H1 (cell line): ENCODE measurements at regions not wholly inside any gene's neighbourhood (a gene's known extent, or its start where the extent isn't known, plus 50 kb on each side); places are given as distances from the start of the nearest gene placed in this dataset.

ENCODE experiments used
- CTCF ChIA-PET: fragments of 300-600 bp; sonication (Branson Sonifier 250); formaldehyde crosslinking; loops from one replicate; lab custom pipeline; 2021; ENCODE audit not compliant: partially characterized antibody; lab: Charles Lee
- POLR2A ChIA-PET: fragments of 300-600 bp; sonication (Branson Sonifier 250); formaldehyde crosslinking; loops from one replicate; lab custom pipeline; 2021; ENCODE audit warnings: inconsistent platforms; ENCODE audit not compliant: partially characterized antibody; lab: Charles Lee
- DNase-seq, 2 experiments: peaks; one replicate each; pipeline versions ENCODE4 v3.0.0 to v3.0.0-alpha.2; 2010 to 2022; ENCODE audit warnings: low spot score in 2 of 2, low read depth in 1 of 2, mixed read lengths in 1 of 2
- FAIRE-seq: peaks from 2 replicates; lab custom pipeline; 2011; peaks lifted over from hg19 to GRCh38; lab: Jason Lieb, UNC
- H2AFZ ChIP-seq: 2 replicates; pipeline ENCODE4 v1.8.1; 2012; ENCODE audit warnings: low read length, inconsistent platforms
- H2AK5ac ChIP-seq: 2 replicates; pipeline ENCODE4 v1.6.1; 2013; ENCODE audit warnings: low read depth, low read length
- H2BK120ac ChIP-seq: replicated peaks from 2 replicates; pipeline ENCODE3; 2013; ENCODE audit warnings: low read depth, low read length, inconsistent platforms
- H2BK12ac ChIP-seq: 2 replicates; pipeline ENCODE4 v1.6.1; 2013; ENCODE audit warnings: low read depth, low read length
- H2BK15ac ChIP-seq: 2 replicates; pipeline ENCODE4 v1.6.1; 2013; ENCODE audit warnings: low read length
- H2BK20ac ChIP-seq: 2 replicates; pipeline ENCODE4 v1.6.1; 2013; ENCODE audit warnings: low read length
- H2BK5ac ChIP-seq: 2 replicates; pipeline ENCODE4 v1.6.1; 2013; ENCODE audit warnings: low read depth, low read length
- H3K14ac ChIP-seq: 2 replicates; pipeline ENCODE4 v1.6.1; 2013; ENCODE audit warnings: inconsistent platforms; ENCODE audit not compliant: insufficient read length
- H3K18ac ChIP-seq: 2 replicates; pipeline ENCODE4 v1.6.1; 2013; ENCODE audit warnings: low read length; ENCODE audit errors: extremely low read depth
- H3K23ac ChIP-seq: 2 replicates; pipeline ENCODE4 v1.6.1; 2013; ENCODE audit warnings: inconsistent platforms; ENCODE audit not compliant: insufficient read length
- H3K23me2 ChIP-seq: 2 replicates; pipeline ENCODE4 v1.6.1; 2013; ENCODE audit warnings: low read depth, low read length
- H3K27ac ChIP-seq: 2 replicates; pipeline ENCODE4 v1.6.1; 2011; ENCODE audit warnings: low read depth, low read length, inconsistent platforms
- H3K27me3 ChIP-seq, 4 experiments: replicated peaks in 1 of 4; 1 replicate in 1 of 4; 2 replicates in 3 of 4; pipeline versions ENCODE4 v1.6.1 to v1.8.1; 2011 to 2013; ENCODE audit warnings: low read length in 3 of 4, mild to moderate bottlenecking in 3 of 4, inconsistent platforms in 2 of 4, mixed read lengths in 2 of 4, moderate library complexity in 1 of 4; ENCODE audit not compliant: control insufficient read depth in 3 of 4, insufficient read depth in 3 of 4; ENCODE audit errors: extremely low read depth in 1 of 4
- H3K36me3 ChIP-seq, 4 experiments: 2 replicates each; pipeline versions ENCODE4 v1.6.1 to v1.8.1; 2011 to 2013; ENCODE audit warnings: mild to moderate bottlenecking in 4 of 4, low read length in 3 of 4, moderate library complexity in 2 of 4, control low read depth in 1 of 4, inconsistent platforms in 1 of 4; ENCODE audit not compliant: insufficient read depth in 4 of 4, control insufficient read depth in 2 of 4
- H3K4ac ChIP-seq: replicated peaks from 2 replicates; pipeline ENCODE3; 2013; ENCODE audit warnings: low read length, low read depth, mixed read lengths, inconsistent platforms; ENCODE audit not compliant: insufficient read length
- H3K4me1 ChIP-seq, 4 experiments: replicated peaks in 1 of 4; 1 replicate in 1 of 4; 2 replicates in 3 of 4; pipeline versions ENCODE4 v1.6.1 to v1.8.1; 2011 to 2013; ENCODE audit warnings: low read length in 3 of 4, inconsistent platforms in 2 of 4, mixed read lengths in 1 of 4; ENCODE audit not compliant: insufficient read depth in 4 of 4, control insufficient read depth in 3 of 4
- H3K4me2 ChIP-seq, 2 experiments: 2 replicates each; pipeline versions ENCODE4 v1.6.1 to v1.8.1; 2011 to 2013; ENCODE audit warnings: low read depth in 2 of 2, low read length in 2 of 2, control low read depth in 1 of 2, inconsistent platforms in 1 of 2, mild to moderate bottlenecking in 1 of 2; ENCODE audit not compliant: insufficient read depth in 1 of 2
- H3K4me3 ChIP-seq, 4 experiments: fragments of 200-600, 300-600 bp in 1 of 4; sonication (generic), shearing (Covaris generic), sonication (Bioruptor Twin) in 1 of 4; 2 replicates each; pipeline versions ENCODE4 v1.5.1 to v1.8.1; 2011 to 2016; ENCODE audit warnings: low read length in 4 of 4, low read depth in 3 of 4, control low read depth in 2 of 4, inconsistent platforms in 2 of 4, mild to moderate bottlenecking in 2 of 4, mixed read lengths in 1 of 4, moderate library complexity in 1 of 4; ENCODE audit not compliant: insufficient read depth in 2 of 4; ENCODE audit errors: extremely low read depth in 1 of 4
- H3K56ac ChIP-seq: replicated peaks from 2 replicates; pipeline ENCODE3; 2013; ENCODE audit warnings: low read depth, mild to moderate bottlenecking, mixed read lengths, low read length, inconsistent platforms; ENCODE audit not compliant: insufficient read length
- H3K79me1 ChIP-seq: 2 replicates; pipeline ENCODE4 v1.6.1; 2013; ENCODE audit warnings: low read depth, low read length, control low read depth
- H3K79me2 ChIP-seq, 2 experiments: 2 replicates each; pipeline versions ENCODE4 v1.6.1 to v1.8.1; 2012 to 2013; ENCODE audit warnings: low read length in 2 of 2, mild to moderate bottlenecking in 2 of 2, inconsistent platforms in 1 of 2; ENCODE audit not compliant: insufficient read depth in 2 of 2, control insufficient read depth in 1 of 2
- H3K9ac ChIP-seq, 4 experiments: replicated peaks in 1 of 4; 1 replicate in 1 of 4; 2 replicates in 3 of 4; pipeline versions ENCODE4 v1.6.1 to v1.8.1; 2011 to 2013; ENCODE audit warnings: low read depth in 3 of 4, low read length in 3 of 4, control low read depth in 2 of 4, mild to moderate bottlenecking in 2 of 4, moderate library complexity in 2 of 4, inconsistent platforms in 1 of 4; ENCODE audit errors: extremely low read depth in 1 of 4
- H3K9me3 ChIP-seq, 2 experiments: 2 replicates each; pipeline versions ENCODE4 v1.6.1 to v1.8.1; 2012 to 2013; ENCODE audit warnings: mild to moderate bottlenecking in 2 of 2, moderate library complexity in 2 of 2, control low read depth in 1 of 2, inconsistent platforms in 1 of 2, low read depth in 1 of 2, low read length in 1 of 2, mixed read lengths in 1 of 2; ENCODE audit not compliant: insufficient read depth in 2 of 2
- H4K20me1 ChIP-seq, 2 experiments: replicated peaks in 1 of 2; 2 replicates each; pipeline versions ENCODE3 to v1.8.1; 2011 to 2013; ENCODE audit warnings: inconsistent platforms in 2 of 2, low read length in 2 of 2, mild to moderate bottlenecking in 1 of 2; ENCODE audit not compliant: insufficient read depth in 2 of 2, control insufficient read depth in 1 of 2
- H4K5ac ChIP-seq: 2 replicates; pipeline ENCODE4 v1.6.1; 2013; ENCODE audit warnings: low read length, low read depth, mixed read lengths, inconsistent platforms; ENCODE audit not compliant: insufficient read length
- H4K8ac ChIP-seq: 2 replicates; pipeline ENCODE4 v1.8.0; 2013; ENCODE audit warnings: mild to moderate bottlenecking, moderate library complexity, low read length, inconsistent platforms; ENCODE audit not compliant: insufficient read depth; ENCODE audit errors: extremely low read depth
- H4K91ac ChIP-seq: replicated peaks from 2 replicates; pipeline ENCODE3; 2013; ENCODE audit warnings: low read length, mixed read lengths, inconsistent platforms; ENCODE audit not compliant: insufficient read length
- BACH1 ChIP-seq: IDR thresholded peaks from 2 replicates; pipeline ENCODE4 v1.6.1; 2012; ENCODE audit warnings: low read length, improper control_type of control experiment
- SP4 ChIP-seq: IDR thresholded peaks from 2 replicates; pipeline ENCODE4 v1.6.1; 2012; ENCODE audit warnings: low read length, inconsistent platforms
- WGBS, 2 experiments: shearing (Covaris generic) in 1 of 2; methylation state at CpG; one replicate each; pipeline versions ENCODE4 v1.1.6 to v1.1.7; 2013 to 2015; ENCODE audit warnings: low lambda C conversion rate in 2 of 2, mixed read lengths in 2 of 2, inconsistent platforms in 1 of 2, low coverage in 1 of 2, missing lambda C conversion rate in 1 of 2; ENCODE audit not compliant: insufficient replicate concordance in 2 of 2, insufficient coverage in 1 of 2, insufficient read length in 1 of 2; ENCODE audit errors: extremely low coverage in 1 of 2, missing lambda C conversion rate in 1 of 2; 5-methylcytosine and 5-hydroxymethylcytosine counted together

DNA sequence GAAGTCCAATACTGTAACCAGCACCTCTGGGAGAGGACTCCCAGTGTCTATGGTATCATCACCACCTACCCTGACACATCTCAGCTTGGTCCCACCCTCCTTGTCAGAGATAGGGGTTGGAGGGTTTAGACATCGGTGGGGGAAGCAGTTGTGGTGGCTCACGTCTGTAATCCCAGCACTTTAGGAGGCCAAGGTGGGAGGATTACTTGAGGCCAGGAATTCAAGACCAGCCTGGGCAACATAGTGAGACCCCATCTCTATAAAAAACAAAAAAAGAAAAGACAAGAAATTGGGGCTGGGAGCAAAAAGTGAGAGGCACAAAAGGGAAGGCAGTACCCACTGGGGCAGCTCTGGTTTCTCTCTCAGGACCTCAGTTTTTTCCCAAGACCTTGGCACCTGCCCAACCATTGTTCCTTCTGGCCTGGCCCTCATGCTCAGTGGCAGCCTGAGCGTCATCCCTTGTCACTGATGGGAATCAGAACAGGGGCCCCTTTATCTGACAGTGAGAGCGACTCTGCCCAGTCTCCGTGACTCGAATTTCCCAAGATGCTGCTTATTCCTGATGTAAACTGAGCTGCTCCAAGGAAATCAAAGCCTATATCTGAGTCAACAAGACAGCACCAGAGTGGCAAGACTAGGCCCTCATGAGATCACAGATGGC is 80.5 kb upstream of the HSPA9 start:
- Histone ChIP-seq H2BK5ac (no peak overlapping the region), H3K14ac (no peak overlapping the region), H3K36me3 (no peaks in the 10 kb centered on the region), H4K20me1 (no peaks in the 10 kb centered on the region), H3K56ac (no peak overlapping the region), H4K5ac (no peak overlapping the region), H3K23me2 (no peaks in the 10 kb centered on the region; the same call in 1 of the 2 replicates), H2BK20ac (no peak overlapping the region), H4K8ac (no peak overlapping the region), H2AFZ (no peak overlapping the region), H3K4ac (no peak overlapping the region), H3K27ac (no peak overlapping the region), H3K4me2 (no peak overlapping the region), H3K4me1 (peaks cover 0 to 5% (median 2%) of the 10 kb centered on the region in 4 experiments; a peak in 3 of 7 replicates), H3K4me3 (no peak overlapping the region), H2BK12ac (no peak overlapping the region), H4K91ac (no peak overlapping the region), H2BK120ac (no peak overlapping the region), H3K9me3 (no peaks in the 10 kb centered on the region), H2AK5ac (no peak overlapping the region; the same call in 1 of the 2 replicates), H3K79me1 (no peaks in the 10 kb centered on the region), H3K18ac (no peak overlapping the region), H3K23ac (no peak overlapping the region), H3K27me3 (no peaks in the 10 kb centered on the region), H3K79me2 (no peaks in the 10 kb centered on the region), H2BK15ac (no peak overlapping the region), H3K9ac (no peak overlapping the region)
- ChIA-PET CTCF (interaction anchor here (0.5 to 19.6 kb wide), 6 partner anchors 17 to 606 kb away, joined by 3 to 192 read pairs (median 3); no protein-coding TSS in a partner anchor), POLR2A (interaction anchor here (0.6 kb wide), 1 partner anchor 70 kb away, joined by 3 read pairs; no protein-coding TSS in a partner anchor)
- TF ChIP-seq BACH1 (no peak), SP4 (no peak)
- no peak for FAIRE-seq
- WGBS, 2 experiments = 96% methylated on average over 6 of the region's 6 CpGs; no CpG with 5 or more reads in 1 of the 2 experiments
- no peak for DNase-seq
